T47D (cell line): ENCODE measurements at regions not wholly inside any gene's neighbourhood (a gene's known extent, or its start where the extent isn't known, plus 50 kb on each side); places are given as distances from the start of the nearest gene placed in this dataset.
"Not testable (repeated sequence)": the region's sequence is repeated elsewhere in the genome, so short reads cannot be mapped to it uniquely, and the experiment has no call there.

ENCODE experiments used
- DNase-seq, 2 experiments: peaks; one replicate each; pipeline versions ENCODE4 v3.0.0 to v3.0.0-alpha.2; 2011 to 2012; ENCODE audit warnings: low read depth in 1 of 2, low spot score in 1 of 2
- JUND ChIP-seq: IDR thresholded peaks from 2 replicates; pipeline ENCODE4 v1.6.1; 2012; ENCODE audit warnings: low read depth
- in situ Hi-C: cut with HindIII; loops from 2 replicates; pipeline ENCODE4 v1.10.0; 2016; ENCODE audit warnings: low sequenced_read_pairs, low pct_unique_long_range_greater_than_20kb

DNA sequence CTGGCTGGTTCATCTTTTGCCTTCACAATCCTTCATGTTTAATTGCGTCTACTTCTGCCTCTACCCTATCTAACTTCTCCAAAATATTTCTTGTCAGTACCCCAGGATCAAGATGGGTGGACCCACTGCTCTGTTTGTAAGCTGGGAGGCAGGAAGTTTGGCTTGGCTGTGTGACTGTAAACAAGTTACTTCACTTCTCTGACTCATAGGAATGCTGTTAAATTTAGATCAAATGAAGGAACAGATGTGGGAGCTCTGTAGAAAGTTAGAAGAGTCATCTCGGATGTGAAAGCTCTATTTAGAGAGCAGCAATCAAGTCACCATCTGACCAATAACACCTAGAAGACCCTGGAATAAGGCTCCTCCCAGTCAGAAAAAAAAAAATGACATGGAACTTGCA is 55.2 kb upstream of the MRTFB start:
- TF ChIP-seq JUND, result no peak
- DNase-seq, result no peak
- in situ Hi-C loops, result no loop called here

DNA sequence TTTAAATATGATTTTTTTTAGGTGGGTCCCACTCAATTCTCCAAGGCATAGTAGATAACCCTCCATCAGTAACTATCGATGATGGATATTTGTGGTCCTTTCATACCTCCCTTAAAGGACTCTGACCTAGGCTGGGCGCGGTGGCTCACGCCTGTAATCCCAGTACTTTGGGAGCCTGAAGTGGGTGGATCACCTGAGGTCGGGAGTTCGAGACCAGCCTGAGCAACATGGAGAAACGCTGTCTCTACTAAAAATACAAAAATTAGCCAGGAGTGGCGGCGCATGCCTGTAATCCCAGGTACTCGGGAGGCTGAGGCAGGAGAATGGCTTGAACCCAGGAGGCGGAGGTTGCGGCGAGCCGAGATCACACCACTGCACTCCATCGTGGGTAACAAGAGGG is 54.8 kb upstream of the MRTFB start:
- in situ Hi-C loops, DNase-seq: not testable (repeated sequence)

DNA sequence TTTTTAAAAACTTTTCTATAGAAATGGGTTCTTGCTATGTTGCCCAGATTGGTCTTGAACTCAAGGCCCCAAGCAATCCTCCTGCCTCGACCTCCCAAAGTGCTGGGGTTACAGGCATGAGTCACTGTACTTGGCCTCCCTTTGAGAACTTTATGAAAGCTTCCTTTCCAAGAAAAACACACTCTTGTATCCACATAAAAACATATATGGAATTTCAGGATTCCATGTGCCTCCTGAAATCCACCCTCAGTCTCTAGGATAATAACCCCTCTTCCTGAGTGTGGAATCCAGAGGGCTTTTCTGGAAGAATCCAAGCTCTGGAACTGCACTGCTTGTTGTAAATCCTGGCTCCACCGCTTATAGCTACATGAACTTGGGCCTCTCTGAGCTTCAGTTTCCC is 53.2 kb upstream of the MRTFB start:
- TF ChIP-seq JUND, result no peak
- DNase-seq, result no peak
- in situ Hi-C loops, result no loop called here

DNA sequence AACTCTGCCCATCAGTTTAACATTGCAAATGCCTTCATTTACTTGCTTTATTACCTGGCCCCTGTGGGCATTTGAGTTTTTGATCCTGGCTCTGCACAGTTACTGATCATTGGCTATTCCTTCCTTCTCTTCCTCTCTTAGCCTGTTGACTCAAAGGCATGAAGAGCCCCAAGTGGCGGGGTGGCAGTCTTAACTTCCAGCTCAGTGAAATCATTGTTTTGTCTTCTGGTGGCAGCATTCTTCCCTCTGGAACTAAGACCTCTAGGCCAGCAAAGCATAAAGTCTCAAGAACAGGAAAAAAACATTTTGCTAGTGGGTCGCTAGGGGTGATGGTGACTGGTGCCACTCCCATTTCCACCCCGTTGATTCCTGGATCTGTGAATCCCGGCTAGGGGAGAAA is 52.3 kb upstream of the MRTFB start:
- in situ Hi-C loops, result no loop called here

DNA sequence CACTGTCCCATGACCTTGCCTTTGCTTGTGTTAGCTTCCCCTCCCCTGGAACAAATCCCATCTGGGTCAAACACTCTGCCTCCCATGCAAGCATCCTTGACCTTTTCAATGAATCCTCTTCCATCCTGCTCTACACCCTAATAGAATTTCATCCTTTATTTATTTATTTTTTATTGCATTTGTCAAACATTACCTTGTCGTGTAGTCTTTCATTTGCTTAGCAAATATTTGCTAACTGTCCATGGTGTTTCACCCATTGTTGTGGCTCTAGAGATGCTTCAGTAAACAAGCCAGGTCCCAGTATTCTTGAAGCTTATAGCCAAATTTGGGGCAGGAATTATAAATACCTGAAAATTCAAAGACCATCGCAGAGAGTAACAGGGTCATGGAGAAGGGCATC is 51.0 kb upstream of the MRTFB start:
- in situ Hi-C loops, result no loop called here
- no peak for TF ChIP-seq JUND
- peak in 1 of 2 experiments; percentile 65 for DNase-seq

More for the DNA sequence above, 52.3 kb upstream of the MRTFB start:
- TF ChIP-seq JUND, result no peak
- no peak for DNase-seq
